ENCODE measurements at regions not wholly inside any gene's neighbourhood (a gene's known extent, or its start where the extent isn't known, plus 50 kb on each side); places are given as distances from the start of the nearest gene placed in this dataset.
"Not testable (repeated sequence)": the region's sequence is repeated elsewhere in the genome, so short reads cannot be mapped to it uniquely, and the experiment has no call there.

GRCh38 chr9:38875616-38876015 is 155.7 kb upstream of the FAM240B start:
- not testable (repeated sequence) for H3K36me3 ChIP-seq (ENCODE audit: control insufficient read depth, insufficient read depth, low read length); H3K79me2 ChIP-seq (ENCODE audit: control insufficient read depth, insufficient read depth, low read length); H3K27ac ChIP-seq (ENCODE audit: insufficient read depth, low read length); H3K27me3 ChIP-seq (ENCODE audit: control insufficient read depth, insufficient read depth, low read length); H3K9me3 ChIP-seq (ENCODE audit: control insufficient read depth, insufficient read depth, low read depth, low read length); H2AFZ ChIP-seq (ENCODE audit: low read length); H3K4me3 ChIP-seq (replicated peaks in 1 of 4; ENCODE audit: control extremely low read depth in 1 of 4, insufficient read depth in 1 of 4, low read depth in 3 of 4, low read length in 4 of 4); H3K4me1 ChIP-seq (ENCODE audit: control insufficient read depth, extremely low read depth, insufficient read depth, low read length); H4K20me1 ChIP-seq (ENCODE audit: control insufficient read depth, extremely low read depth, insufficient read depth, low read length); DNase-seq (ENCODE audit: low read depth in 2 of 2); H3K9ac ChIP-seq (ENCODE audit: insufficient read depth, low read length); H3K4me2 ChIP-seq (ENCODE audit: extremely low read depth, insufficient read depth, low read length)

- not testable (repeated sequence) for H3K4me3 ChIP-seq (replicated peaks in 1 of 4; ENCODE audit: control extremely low read depth in 1 of 4, insufficient read depth in 1 of 4, low read depth in 3 of 4, low read length in 4 of 4); H3K4me1 ChIP-seq (ENCODE audit: control insufficient read depth, extremely low read depth, insufficient read depth, low read length); H3K4me2 ChIP-seq (ENCODE audit: extremely low read depth, insufficient read depth, low read length); H3K79me2 ChIP-seq (ENCODE audit: control insufficient read depth, insufficient read depth, low read length); H3K9ac ChIP-seq (ENCODE audit: insufficient read depth, low read length); H3K27me3 ChIP-seq (ENCODE audit: control insufficient read depth, insufficient read depth, low read length); H3K36me3 ChIP-seq (ENCODE audit: control insufficient read depth, insufficient read depth, low read length); H3K9me3 ChIP-seq (ENCODE audit: control insufficient read depth, insufficient read depth, low read depth, low read length); H2AFZ ChIP-seq (ENCODE audit: low read length); H4K20me1 ChIP-seq (ENCODE audit: control insufficient read depth, extremely low read depth, insufficient read depth, low read length); H3K27ac ChIP-seq (ENCODE audit: insufficient read depth, low read length); DNase-seq (ENCODE audit: low read depth in 2 of 2)
Measured at GRCh38 chr9:38871282-38871940, 151.5 kb upstream of the FAM240B start.

DNA sequence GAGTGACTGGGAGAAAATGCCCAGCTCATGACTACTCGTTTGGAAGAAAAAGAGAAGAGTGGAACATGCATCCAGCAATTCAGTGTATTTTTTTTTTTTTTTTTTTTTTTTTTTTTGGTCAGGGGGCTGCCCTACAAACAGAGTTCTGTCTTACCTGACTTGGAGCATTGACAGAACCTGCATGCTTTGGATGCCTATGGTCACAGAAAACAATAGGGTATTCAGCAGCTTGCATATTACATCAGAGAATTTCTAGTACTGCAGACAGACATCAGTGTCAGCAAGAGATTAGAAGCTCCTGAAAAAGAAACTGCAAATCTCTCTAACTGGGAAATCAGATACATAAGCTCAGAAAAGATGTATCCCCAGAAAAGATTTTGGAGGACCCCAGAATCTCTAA is 139.9 kb upstream of the FAM240B start:
- H3K27me3 ChIP-seq (ENCODE audit: control insufficient read depth, insufficient read depth, low read length); H4K20me1 ChIP-seq (ENCODE audit: control insufficient read depth, extremely low read depth, insufficient read depth, low read length); H3K4me3 ChIP-seq (replicated peaks in 1 of 4; ENCODE audit: control extremely low read depth in 1 of 4, insufficient read depth in 1 of 4, low read depth in 3 of 4, low read length in 4 of 4); H3K9ac ChIP-seq (ENCODE audit: insufficient read depth, low read length); H3K4me2 ChIP-seq (ENCODE audit: extremely low read depth, insufficient read depth, low read length); H3K36me3 ChIP-seq (ENCODE audit: control insufficient read depth, insufficient read depth, low read length); H3K79me2 ChIP-seq (ENCODE audit: control insufficient read depth, insufficient read depth, low read length); H2AFZ ChIP-seq (ENCODE audit: low read length); H3K4me1 ChIP-seq (ENCODE audit: control insufficient read depth, extremely low read depth, insufficient read depth, low read length); H3K9me3 ChIP-seq (ENCODE audit: control insufficient read depth, insufficient read depth, low read depth, low read length); H3K27ac ChIP-seq (ENCODE audit: insufficient read depth, low read length); DNase-seq (ENCODE audit: low read depth in 2 of 2): not testable (repeated sequence)

GRCh38 chr9:38848966-38849365 is 129.0 kb upstream of the FAM240B start:
- not testable (repeated sequence) for H3K4me1 ChIP-seq (ENCODE audit: control insufficient read depth, extremely low read depth, insufficient read depth, low read length); H2AFZ ChIP-seq (ENCODE audit: low read length); H3K27me3 ChIP-seq (ENCODE audit: control insufficient read depth, insufficient read depth, low read length); H3K27ac ChIP-seq (ENCODE audit: insufficient read depth, low read length); H3K9ac ChIP-seq (ENCODE audit: insufficient read depth, low read length); DNase-seq (ENCODE audit: low read depth in 2 of 2); H3K9me3 ChIP-seq (ENCODE audit: control insufficient read depth, insufficient read depth, low read depth, low read length); H4K20me1 ChIP-seq (ENCODE audit: control insufficient read depth, extremely low read depth, insufficient read depth, low read length); H3K79me2 ChIP-seq (ENCODE audit: control insufficient read depth, insufficient read depth, low read length); H3K36me3 ChIP-seq (ENCODE audit: control insufficient read depth, insufficient read depth, low read length); H3K4me2 ChIP-seq (ENCODE audit: extremely low read depth, insufficient read depth, low read length); H3K4me3 ChIP-seq (replicated peaks in 1 of 4; ENCODE audit: control extremely low read depth in 1 of 4, insufficient read depth in 1 of 4, low read depth in 3 of 4, low read length in 4 of 4)

DNA sequence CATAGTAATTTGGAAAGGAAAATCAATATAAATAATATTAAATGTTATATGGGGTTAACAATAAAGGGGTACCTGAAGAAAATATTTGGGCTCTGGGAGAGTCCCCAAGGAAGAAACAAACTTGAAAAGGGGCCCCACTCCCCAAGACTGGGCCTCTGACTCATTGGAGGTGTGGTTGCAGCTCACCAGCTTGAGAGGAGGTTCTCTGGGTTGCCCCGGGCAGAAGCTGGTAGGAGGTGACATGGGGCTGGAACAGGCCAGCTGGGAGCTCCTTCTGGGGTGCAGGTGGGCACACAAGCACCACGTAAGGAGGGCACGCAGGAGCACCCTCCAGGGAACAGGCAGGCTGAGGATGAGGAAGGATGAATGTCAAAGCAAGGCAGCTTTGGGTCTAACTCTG is 120.3 kb upstream of the FAM240B start:
- H3K36me3 ChIP-seq (ENCODE audit: control insufficient read depth, insufficient read depth, low read length); H3K4me1 ChIP-seq (ENCODE audit: control insufficient read depth, extremely low read depth, insufficient read depth, low read length); H4K20me1 ChIP-seq (ENCODE audit: control insufficient read depth, extremely low read depth, insufficient read depth, low read length); H3K4me2 ChIP-seq (ENCODE audit: extremely low read depth, insufficient read depth, low read length); H3K9ac ChIP-seq (ENCODE audit: insufficient read depth, low read length); H3K27ac ChIP-seq (ENCODE audit: insufficient read depth, low read length); H2AFZ ChIP-seq (ENCODE audit: low read length); H3K79me2 ChIP-seq (ENCODE audit: control insufficient read depth, insufficient read depth, low read length); DNase-seq (ENCODE audit: low read depth in 2 of 2); H3K4me3 ChIP-seq (replicated peaks in 1 of 4; ENCODE audit: control extremely low read depth in 1 of 4, insufficient read depth in 1 of 4, low read depth in 3 of 4, low read length in 4 of 4); H3K27me3 ChIP-seq (ENCODE audit: control insufficient read depth, insufficient read depth, low read length); H3K9me3 ChIP-seq (ENCODE audit: control insufficient read depth, insufficient read depth, low read depth, low read length): not testable (repeated sequence)

GRCh38 chr9:38833706-38834105 is 113.8 kb upstream of the FAM240B start:
- not testable (repeated sequence) for H4K20me1 ChIP-seq (ENCODE audit: control insufficient read depth, extremely low read depth, insufficient read depth, low read length); H3K4me1 ChIP-seq (ENCODE audit: control insufficient read depth, extremely low read depth, insufficient read depth, low read length); H3K4me3 ChIP-seq (replicated peaks in 1 of 4; ENCODE audit: control extremely low read depth in 1 of 4, insufficient read depth in 1 of 4, low read depth in 3 of 4, low read length in 4 of 4); H3K4me2 ChIP-seq (ENCODE audit: extremely low read depth, insufficient read depth, low read length); DNase-seq (ENCODE audit: low read depth in 2 of 2); H3K9ac ChIP-seq (ENCODE audit: insufficient read depth, low read length); H2AFZ ChIP-seq (ENCODE audit: low read length); H3K27me3 ChIP-seq (ENCODE audit: control insufficient read depth, insufficient read depth, low read length); H3K79me2 ChIP-seq (ENCODE audit: control insufficient read depth, insufficient read depth, low read length); H3K36me3 ChIP-seq (ENCODE audit: control insufficient read depth, insufficient read depth, low read length); H3K9me3 ChIP-seq (ENCODE audit: control insufficient read depth, insufficient read depth, low read depth, low read length); H3K27ac ChIP-seq (ENCODE audit: insufficient read depth, low read length)

GRCh38 chr9:38813855-38814254 is 93.9 kb upstream of the FAM240B start:
- DNase-seq (ENCODE audit: low read depth in 2 of 2); H3K36me3 ChIP-seq (ENCODE audit: control insufficient read depth, insufficient read depth, low read length): not testable (repeated sequence)

More at GRCh38 chr9:38813855-38814254, 93.9 kb upstream of the FAM240B start:
- not testable (repeated sequence) for H2AFZ ChIP-seq (ENCODE audit: low read length); H3K79me2 ChIP-seq (ENCODE audit: control insufficient read depth, insufficient read depth, low read length); H3K27ac ChIP-seq (ENCODE audit: insufficient read depth, low read length); H4K20me1 ChIP-seq (ENCODE audit: control insufficient read depth, extremely low read depth, insufficient read depth, low read length); H3K4me2 ChIP-seq (ENCODE audit: extremely low read depth, insufficient read depth, low read length); H3K27me3 ChIP-seq (ENCODE audit: control insufficient read depth, insufficient read depth, low read length); H3K9ac ChIP-seq (ENCODE audit: insufficient read depth, low read length); H3K9me3 ChIP-seq (ENCODE audit: control insufficient read depth, insufficient read depth, low read depth, low read length); H3K4me3 ChIP-seq (replicated peaks in 1 of 4; ENCODE audit: control extremely low read depth in 1 of 4, insufficient read depth in 1 of 4, low read depth in 3 of 4, low read length in 4 of 4); H3K4me1 ChIP-seq (ENCODE audit: control insufficient read depth, extremely low read depth, insufficient read depth, low read length)
